IPS-20b (cell line): ENCODE measurements at regions not wholly inside any gene's neighbourhood (a gene's known extent, or its start where the extent isn't known, plus 50 kb on each side); places are given as distances from the start of the nearest gene placed in this dataset.

Experiments
- H3K27ac ChIP-seq: one replicate; pipeline ENCODE4 v1.5.1; 2013; ENCODE audit warnings: low read length
- H3K27me3 ChIP-seq: 2 replicates; pipeline ENCODE4 v1.6.1; 2013; ENCODE audit warnings: mild to moderate bottlenecking, low read length, inconsistent platforms; ENCODE audit not compliant: insufficient read depth
- H3K36me3 ChIP-seq: 2 replicates; pipeline ENCODE4 v1.6.1; 2013; ENCODE audit warnings: low read depth, mild to moderate bottlenecking, inconsistent platforms, low read length, moderate library complexity; ENCODE audit not compliant: insufficient read depth
- H3K4me1 ChIP-seq: 2 replicates; pipeline ENCODE4 v1.6.1; 2013; ENCODE audit warnings: mild to moderate bottlenecking, control low read depth, inconsistent platforms, low read length, moderate library complexity; ENCODE audit not compliant: insufficient read depth
- H3K4me3 ChIP-seq: 2 replicates; pipeline ENCODE4 v1.5.1; 2013; ENCODE audit warnings: mild to moderate bottlenecking, low read length, inconsistent platforms
- H3K9ac ChIP-seq: 2 replicates; pipeline ENCODE4 v1.6.1; 2013; ENCODE audit warnings: low read depth, mild to moderate bottlenecking, inconsistent platforms, low read length, moderate library complexity
- H3K9me3 ChIP-seq: 2 replicates; pipeline ENCODE4 v1.6.1; 2013; ENCODE audit warnings: mild to moderate bottlenecking, low read depth, low read length, inconsistent platforms; ENCODE audit not compliant: insufficient read depth

DNA sequence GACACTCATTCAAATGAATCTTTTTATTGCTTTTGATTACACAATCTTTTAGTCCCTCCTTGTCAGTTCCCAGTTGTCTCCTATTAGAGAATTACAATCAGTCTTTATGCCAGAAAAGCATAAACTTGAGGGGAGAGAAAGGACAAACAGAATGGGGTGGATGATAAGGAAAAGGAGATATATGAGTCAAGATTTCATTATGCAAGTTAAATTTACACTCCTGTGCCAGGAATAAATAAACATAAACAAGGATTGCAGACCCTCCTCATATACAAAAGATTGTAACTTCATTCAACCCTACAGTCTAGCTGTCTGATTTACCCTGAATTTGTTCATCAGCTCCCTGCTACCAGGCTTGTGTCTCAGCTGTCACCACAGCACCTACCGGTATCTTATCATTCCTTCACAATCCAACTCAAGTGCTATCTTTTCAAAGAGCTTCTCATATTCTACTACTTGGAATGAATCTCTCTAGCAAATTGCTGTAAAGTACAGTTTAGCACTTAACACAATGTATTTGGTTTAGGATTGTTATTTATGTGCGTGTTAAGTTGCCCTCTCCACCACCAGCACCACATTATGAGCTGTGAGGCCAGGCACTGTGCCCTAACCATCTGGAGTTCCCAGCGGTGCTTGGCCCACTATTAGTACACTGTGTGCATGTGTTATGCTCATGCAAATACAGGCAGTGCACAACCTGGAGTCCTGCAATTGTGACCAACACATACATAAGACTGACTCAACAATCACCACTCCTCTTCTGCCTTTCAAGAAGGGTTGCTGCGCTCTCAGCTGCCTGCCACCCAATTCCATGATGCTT is 504.1 kb downstream of the TBL1XR1 start:
- Histone ChIP-seq H3K9ac (no peak overlapping the region), H3K27me3 (no peaks in the 10 kb centered on the region), H3K4me3 (no peak overlapping the region), H3K4me1 (peaks cover 10% of the 10 kb centered on the region; the same call in 1 of the 2 replicates), H3K9me3 (no peaks in the 10 kb centered on the region), H3K27ac (no peak overlapping the region), H3K36me3 (no peaks in the 10 kb centered on the region)

DNA sequence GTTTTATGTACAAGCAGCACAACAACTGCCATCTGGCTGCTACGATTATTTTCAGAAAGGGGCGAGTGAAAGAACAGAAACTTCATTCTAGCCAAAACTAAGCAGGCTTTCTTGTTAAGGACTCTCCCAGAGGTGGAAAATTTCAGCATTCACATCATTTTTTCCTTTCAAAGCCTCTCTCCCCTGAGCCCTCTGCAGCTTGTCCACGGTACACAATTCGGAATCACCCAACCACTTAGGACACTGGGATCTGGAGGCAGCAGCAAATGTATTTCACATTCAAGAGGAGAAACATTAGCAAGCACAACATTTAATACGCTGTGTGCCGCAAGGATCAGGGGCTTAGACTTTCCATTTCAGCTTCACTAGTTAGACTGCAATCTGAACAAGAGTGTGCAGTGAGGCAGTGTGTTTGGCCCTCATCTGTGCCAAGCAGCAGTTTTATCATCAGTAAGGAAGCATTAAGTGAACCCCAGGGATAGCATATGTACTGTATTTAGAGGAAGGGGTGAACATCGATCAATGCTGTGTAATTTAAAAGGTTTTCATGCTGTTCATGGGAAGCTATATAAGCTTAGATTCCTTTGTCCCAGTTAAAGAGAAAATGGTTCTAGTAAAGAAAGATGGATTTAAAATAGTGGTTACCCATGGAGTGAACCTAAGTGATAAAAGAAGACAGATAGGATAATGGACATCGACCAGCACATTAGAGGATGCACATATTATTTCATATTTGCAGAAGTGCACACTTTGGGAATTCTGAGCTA is 504.9 kb downstream of the TBL1XR1 start:
- H3K9me3 ChIP-seq, result no peaks in the 10 kb centered on the region
- no peaks in the 10 kb centered on the region for H3K27me3 ChIP-seq
- no peak overlapping the region for H3K27ac ChIP-seq
- no peak overlapping the region for H3K4me3 ChIP-seq
- H3K9ac ChIP-seq, result no peak overlapping the region
- H3K4me1 ChIP-seq, result peaks cover 10% of the 10 kb centered on the region; the same call in 1 of the 2 replicates
- no peaks in the 10 kb centered on the region for H3K36me3 ChIP-seq

DNA sequence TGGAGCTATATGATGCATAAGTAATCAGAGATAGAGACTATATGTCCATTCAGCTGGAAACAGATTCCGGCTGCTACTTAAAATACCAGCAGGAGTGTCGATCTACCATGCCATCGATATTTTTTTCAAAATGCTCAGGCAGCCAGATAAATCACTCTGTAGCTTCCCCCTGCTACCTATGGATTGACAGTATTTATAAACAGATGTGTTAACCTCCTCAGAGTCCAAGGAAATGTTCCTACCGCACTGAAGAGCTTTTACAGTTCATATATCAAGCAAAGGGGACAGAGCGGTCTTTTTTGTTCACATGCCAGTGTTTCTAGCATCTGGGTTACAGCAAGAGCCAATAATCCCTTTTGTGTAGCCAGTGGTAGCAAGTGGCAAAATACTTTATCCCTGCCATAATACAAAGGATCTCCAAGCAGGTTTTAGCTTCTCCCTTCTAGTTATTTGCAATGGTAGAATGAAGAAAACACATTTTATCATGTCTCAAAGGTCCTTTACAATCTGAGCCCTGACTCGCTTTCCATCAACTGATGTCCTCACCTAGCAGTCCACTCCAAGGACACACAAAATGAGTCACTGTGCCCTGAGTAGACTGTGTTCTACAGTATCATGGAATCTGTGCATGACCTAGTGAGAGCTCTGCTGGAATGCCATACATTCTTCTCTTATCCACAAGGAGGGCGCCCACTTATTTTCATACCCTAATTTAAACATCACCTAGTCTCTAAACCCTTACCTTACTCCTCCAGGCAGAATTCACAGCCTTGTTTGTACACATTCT is 507.0 kb downstream of the TBL1XR1 start:
- no peaks in the 10 kb centered on the region for H3K27me3 ChIP-seq

DNA sequence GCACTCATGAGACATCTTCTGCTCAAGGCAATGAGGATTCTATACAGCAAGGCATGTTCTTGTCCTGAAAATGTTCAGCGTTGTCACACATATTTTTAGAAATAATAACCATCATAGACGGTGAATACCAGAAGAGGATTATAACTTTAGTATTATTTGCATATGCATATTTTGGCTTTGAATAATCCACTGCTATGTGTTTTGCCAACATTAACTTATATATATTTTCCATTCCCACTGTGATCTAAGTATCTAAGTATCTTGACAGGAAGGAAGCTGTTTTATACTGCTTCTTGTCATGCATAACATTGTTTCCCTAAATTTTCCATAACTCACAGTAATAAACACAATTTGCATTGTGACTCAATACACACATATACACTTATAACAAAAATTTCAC is 509.5 kb downstream of the TBL1XR1 start:
- no peak overlapping the region for H3K27ac ChIP-seq
- H3K9ac ChIP-seq, result no peak overlapping the region

More for the DNA sequence above, 507.0 kb downstream of the TBL1XR1 start:
- Histone ChIP-seq H3K9ac (no peak overlapping the region), H3K4me1 (no peaks in the 10 kb centered on the region), H3K27ac (no peak overlapping the region), H3K9me3 (no peaks in the 10 kb centered on the region), H3K36me3 (no peaks in the 10 kb centered on the region), H3K4me3 (no peak overlapping the region)

GRCh38 chr3:176683382-176683781 is 513.9 kb downstream of the TBL1XR1 start:
- no peak overlapping the region for H3K4me3 ChIP-seq
- no peaks in the 10 kb centered on the region for H3K9me3 ChIP-seq
- no peak overlapping the region for H3K9ac ChIP-seq
- no peak overlapping the region for H3K27ac ChIP-seq
- no peaks in the 10 kb centered on the region for H3K36me3 ChIP-seq
- no peaks in the 10 kb centered on the region for H3K4me1 ChIP-seq
- H3K27me3 ChIP-seq, result no peaks in the 10 kb centered on the region

More for the DNA sequence above, 509.5 kb downstream of the TBL1XR1 start:
- Histone ChIP-seq H3K36me3 (no peaks in the 10 kb centered on the region), H3K4me3 (no peak overlapping the region), H3K27me3 (no peaks in the 10 kb centered on the region), H3K9me3 (no peaks in the 10 kb centered on the region), H3K4me1 (no peaks in the 10 kb centered on the region)

DNA sequence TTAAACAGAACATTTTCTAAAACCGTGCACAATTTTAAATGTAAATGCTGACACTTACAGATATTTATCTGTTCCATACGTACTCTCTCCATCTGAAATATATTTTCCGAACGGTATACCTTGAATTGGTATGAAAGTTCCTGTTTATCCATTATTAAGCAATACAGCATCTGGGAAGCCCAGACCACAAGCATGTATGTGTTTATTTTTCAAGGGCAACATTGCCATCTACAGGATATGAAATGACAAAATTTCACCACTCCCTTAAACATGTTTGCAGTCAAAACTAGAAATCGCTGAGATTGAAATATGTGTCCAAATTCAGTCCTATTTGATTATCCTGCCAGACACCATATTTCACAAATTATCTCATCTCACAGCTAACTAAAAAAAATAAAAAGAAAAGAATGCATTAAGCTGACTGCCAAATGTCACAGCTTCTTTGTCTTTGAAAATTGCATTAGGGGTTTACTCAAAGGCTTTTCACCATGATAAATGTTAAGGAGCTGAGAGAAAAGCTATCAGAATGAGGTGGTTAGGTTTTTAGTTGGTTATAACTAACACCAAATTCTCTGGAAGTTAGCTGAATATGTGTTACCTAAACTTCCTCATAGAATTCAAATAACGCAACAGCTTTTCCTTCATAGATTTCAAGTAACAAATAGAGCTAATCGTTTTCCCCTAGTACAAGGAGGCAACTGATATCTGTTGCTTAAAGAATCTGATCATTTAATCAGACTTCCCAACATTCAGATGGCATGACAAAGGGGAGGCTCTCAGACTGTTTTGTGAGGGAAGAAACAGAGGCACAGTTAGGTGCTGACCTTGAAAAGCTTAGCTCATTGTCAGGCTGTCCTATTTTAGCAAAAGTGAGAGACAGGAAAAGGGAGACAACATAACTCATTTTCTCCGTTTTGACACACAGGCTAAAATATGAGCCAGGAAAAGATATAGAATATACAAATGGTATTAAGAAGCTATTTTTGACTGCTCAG is 533.1 kb downstream of the TBL1XR1 start:
- Histone ChIP-seq H3K9ac (no peak overlapping the region), H3K9me3 (peaks cover 4% of the 10 kb centered on the region), H3K36me3 (no peaks in the 10 kb centered on the region), H3K27ac (no peak overlapping the region), H3K27me3 (no peaks in the 10 kb centered on the region), H3K4me3 (no peak overlapping the region), H3K4me1 (peaks cover 14% of the 10 kb centered on the region; the same call in 1 of the 2 replicates)

GRCh38 chr3:176663387-176663786 is 533.9 kb downstream of the TBL1XR1 start:
- Histone ChIP-seq H3K27ac (no peak overlapping the region), H3K4me3 (no peak overlapping the region), H3K9ac (0 out of 2 replicates have a peak overlapping the region, but pooled peaks have one; percentile 14)

DNA sequence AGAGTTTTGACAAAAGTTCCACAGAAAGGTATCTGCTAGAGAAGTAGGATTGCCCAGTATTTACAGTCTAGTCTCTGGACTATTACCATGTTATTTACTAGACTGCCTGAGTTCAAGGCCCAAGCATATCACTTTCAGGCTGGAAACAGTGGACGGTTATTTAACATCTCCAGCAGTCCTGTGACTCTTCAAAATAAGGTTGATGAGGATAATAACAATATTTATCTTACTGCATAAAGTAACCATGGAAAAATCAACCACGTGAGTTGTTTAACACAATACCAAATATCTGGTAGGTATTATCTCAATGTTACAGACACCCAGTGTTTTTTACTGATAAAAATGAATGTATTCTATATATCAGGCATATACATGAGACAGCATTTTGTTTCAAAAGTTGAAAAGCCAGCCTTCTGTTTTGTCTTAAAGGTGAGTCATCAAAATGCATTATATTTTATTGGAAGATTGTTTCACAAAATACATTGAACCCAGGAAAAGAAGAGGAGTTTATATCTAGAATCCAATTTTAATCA is 535.8 kb downstream of the TBL1XR1 start:
- Histone ChIP-seq H3K9me3 (no peaks in the 10 kb centered on the region), H3K4me1 (peaks cover 14% of the 10 kb centered on the region; the same call in 1 of the 2 replicates), H3K27me3 (no peaks in the 10 kb centered on the region), H3K36me3 (no peaks in the 10 kb centered on the region), H3K9ac (no peak overlapping the region), H3K27ac (no peak overlapping the region), H3K4me3 (no peak overlapping the region)

More at GRCh38 chr3:176663387-176663786, 533.9 kb downstream of the TBL1XR1 start:
- Histone ChIP-seq H3K4me1 (peaks cover 14% of the 10 kb centered on the region; the same call in 1 of the 2 replicates), H3K36me3 (no peaks in the 10 kb centered on the region), H3K27me3 (no peaks in the 10 kb centered on the region), H3K9me3 (no peaks in the 10 kb centered on the region)

DNA sequence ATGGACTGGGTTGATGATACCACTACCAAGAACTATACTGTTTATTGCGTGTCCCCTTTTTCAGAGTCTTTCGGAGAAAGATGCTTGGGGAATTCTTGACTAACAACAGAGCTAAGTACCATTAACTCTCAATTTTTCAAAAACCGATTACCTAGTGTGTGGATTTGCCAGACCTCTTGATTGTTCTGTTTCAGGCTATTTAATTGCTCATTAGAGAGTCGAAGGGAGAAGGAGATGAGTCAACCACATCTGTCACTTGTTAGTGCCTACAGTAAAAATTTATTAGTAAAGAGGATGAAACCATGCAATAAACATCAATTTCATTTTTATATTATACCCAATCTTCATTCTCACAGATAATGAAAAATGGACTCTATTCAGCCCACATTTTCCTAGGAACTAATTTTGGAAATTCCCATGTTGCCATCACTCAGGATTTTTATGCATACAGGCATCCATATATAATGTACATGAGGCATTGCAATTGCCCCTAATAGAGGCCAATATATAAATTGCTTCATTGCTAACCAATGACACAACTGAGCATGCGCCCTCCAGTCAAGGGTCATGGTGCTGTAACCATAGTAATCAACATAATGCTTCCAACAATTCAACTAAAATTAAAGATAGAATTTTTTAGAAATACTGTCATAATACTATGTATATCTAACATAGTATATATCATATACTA is 541.7 kb downstream of the TBL1XR1 start:
- H3K27ac ChIP-seq, result no peak overlapping the region
- no peaks in the 10 kb centered on the region for H3K9me3 ChIP-seq
- no peaks in the 10 kb centered on the region for H3K4me1 ChIP-seq
- H3K9ac ChIP-seq, result no peak overlapping the region
- H3K4me3 ChIP-seq, result no peak overlapping the region
- H3K36me3 ChIP-seq, result no peaks in the 10 kb centered on the region
- no peaks in the 10 kb centered on the region for H3K27me3 ChIP-seq

- no peaks in the 10 kb centered on the region for H3K4me1 ChIP-seq
- H3K9ac ChIP-seq, result no peak overlapping the region
- H3K36me3 ChIP-seq, result no peaks in the 10 kb centered on the region
- no peak overlapping the region for H3K4me3 ChIP-seq
- no peaks in the 10 kb centered on the region for H3K27me3 ChIP-seq
- no peak overlapping the region for H3K27ac ChIP-seq
- H3K9me3 ChIP-seq, result no peaks in the 10 kb centered on the region
These were observed 545.7 kb downstream of the TBL1XR1 start for GRCh38 chr3:176651622-176652021.
